ENCODE measurements at regions not wholly inside any gene's neighbourhood (a gene's known extent, or its start where the extent isn't known, plus 50 kb on each side); places are given as distances from the start of the nearest gene placed in this dataset.

DNA sequence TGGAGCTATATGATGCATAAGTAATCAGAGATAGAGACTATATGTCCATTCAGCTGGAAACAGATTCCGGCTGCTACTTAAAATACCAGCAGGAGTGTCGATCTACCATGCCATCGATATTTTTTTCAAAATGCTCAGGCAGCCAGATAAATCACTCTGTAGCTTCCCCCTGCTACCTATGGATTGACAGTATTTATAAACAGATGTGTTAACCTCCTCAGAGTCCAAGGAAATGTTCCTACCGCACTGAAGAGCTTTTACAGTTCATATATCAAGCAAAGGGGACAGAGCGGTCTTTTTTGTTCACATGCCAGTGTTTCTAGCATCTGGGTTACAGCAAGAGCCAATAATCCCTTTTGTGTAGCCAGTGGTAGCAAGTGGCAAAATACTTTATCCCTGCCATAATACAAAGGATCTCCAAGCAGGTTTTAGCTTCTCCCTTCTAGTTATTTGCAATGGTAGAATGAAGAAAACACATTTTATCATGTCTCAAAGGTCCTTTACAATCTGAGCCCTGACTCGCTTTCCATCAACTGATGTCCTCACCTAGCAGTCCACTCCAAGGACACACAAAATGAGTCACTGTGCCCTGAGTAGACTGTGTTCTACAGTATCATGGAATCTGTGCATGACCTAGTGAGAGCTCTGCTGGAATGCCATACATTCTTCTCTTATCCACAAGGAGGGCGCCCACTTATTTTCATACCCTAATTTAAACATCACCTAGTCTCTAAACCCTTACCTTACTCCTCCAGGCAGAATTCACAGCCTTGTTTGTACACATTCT, 507.0 kb downstream of the TBL1XR1 start:
- in situ Hi-C loops (cut with HindIII; ENCODE audit: low pct_ligation_motif_present, low pct_unique_long_range_greater_than_20kb, low sequenced_read_pairs), result no loop called here
- no peak for DNase-seq

DNA sequence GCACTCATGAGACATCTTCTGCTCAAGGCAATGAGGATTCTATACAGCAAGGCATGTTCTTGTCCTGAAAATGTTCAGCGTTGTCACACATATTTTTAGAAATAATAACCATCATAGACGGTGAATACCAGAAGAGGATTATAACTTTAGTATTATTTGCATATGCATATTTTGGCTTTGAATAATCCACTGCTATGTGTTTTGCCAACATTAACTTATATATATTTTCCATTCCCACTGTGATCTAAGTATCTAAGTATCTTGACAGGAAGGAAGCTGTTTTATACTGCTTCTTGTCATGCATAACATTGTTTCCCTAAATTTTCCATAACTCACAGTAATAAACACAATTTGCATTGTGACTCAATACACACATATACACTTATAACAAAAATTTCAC, 509.5 kb downstream of the TBL1XR1 start:
- in situ Hi-C loops (cut with HindIII; ENCODE audit: low pct_ligation_motif_present, low pct_unique_long_range_greater_than_20kb, low sequenced_read_pairs), result no loop called here

DNA sequence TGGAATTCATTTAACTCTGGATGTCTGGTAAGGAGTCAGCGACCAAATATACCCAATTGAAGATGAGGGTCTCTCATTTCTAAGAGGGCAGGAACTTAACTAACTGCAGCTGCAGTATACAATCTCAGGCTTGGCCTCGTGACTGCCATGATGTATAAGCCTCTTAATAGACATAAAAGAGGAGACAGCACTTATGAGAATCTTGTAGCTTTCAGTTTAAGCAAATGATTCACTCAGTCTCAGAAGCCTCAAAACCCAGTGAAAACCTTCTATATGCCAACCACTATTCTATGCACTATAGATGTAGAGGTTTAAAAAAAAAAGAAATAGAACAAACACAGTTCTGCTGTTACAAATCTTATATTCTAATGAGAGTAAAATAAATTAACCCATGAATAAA, 513.9 kb downstream of the TBL1XR1 start:
- in situ Hi-C loops (cut with HindIII; ENCODE audit: low pct_ligation_motif_present, low pct_unique_long_range_greater_than_20kb, low sequenced_read_pairs), result no loop called here
- DNase-seq, result no peak

More for the DNA sequence above, 509.5 kb downstream of the TBL1XR1 start:
- no peak for DNase-seq

DNA sequence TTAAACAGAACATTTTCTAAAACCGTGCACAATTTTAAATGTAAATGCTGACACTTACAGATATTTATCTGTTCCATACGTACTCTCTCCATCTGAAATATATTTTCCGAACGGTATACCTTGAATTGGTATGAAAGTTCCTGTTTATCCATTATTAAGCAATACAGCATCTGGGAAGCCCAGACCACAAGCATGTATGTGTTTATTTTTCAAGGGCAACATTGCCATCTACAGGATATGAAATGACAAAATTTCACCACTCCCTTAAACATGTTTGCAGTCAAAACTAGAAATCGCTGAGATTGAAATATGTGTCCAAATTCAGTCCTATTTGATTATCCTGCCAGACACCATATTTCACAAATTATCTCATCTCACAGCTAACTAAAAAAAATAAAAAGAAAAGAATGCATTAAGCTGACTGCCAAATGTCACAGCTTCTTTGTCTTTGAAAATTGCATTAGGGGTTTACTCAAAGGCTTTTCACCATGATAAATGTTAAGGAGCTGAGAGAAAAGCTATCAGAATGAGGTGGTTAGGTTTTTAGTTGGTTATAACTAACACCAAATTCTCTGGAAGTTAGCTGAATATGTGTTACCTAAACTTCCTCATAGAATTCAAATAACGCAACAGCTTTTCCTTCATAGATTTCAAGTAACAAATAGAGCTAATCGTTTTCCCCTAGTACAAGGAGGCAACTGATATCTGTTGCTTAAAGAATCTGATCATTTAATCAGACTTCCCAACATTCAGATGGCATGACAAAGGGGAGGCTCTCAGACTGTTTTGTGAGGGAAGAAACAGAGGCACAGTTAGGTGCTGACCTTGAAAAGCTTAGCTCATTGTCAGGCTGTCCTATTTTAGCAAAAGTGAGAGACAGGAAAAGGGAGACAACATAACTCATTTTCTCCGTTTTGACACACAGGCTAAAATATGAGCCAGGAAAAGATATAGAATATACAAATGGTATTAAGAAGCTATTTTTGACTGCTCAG, 533.1 kb downstream of the TBL1XR1 start:
- peak; percentile 37 for DNase-seq
- in situ Hi-C loops (cut with HindIII; ENCODE audit: low pct_ligation_motif_present, low pct_unique_long_range_greater_than_20kb, low sequenced_read_pairs), result no loop called here

DNA sequence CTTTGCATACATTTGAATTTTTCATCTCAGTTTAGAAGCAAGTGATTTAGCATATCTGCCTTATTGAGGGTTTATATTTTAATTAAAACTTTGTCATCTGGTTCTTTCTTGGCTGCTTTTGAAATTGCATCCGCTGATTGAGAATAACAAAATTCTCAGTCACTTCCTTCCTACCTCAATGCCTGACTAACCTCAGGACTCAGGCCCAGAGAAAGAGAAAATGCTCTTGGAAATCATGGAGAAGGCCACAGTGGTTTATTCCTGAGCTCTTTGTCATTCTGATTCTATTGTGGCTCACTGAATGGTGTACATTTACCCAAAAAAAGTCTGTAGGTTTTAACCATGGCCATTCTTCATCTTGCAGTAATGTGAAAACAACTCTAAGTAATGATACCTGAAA, 533.9 kb downstream of the TBL1XR1 start:
- no peak for DNase-seq
- in situ Hi-C loops (cut with HindIII; ENCODE audit: low pct_ligation_motif_present, low pct_unique_long_range_greater_than_20kb, low sequenced_read_pairs), result no loop called here

DNA sequence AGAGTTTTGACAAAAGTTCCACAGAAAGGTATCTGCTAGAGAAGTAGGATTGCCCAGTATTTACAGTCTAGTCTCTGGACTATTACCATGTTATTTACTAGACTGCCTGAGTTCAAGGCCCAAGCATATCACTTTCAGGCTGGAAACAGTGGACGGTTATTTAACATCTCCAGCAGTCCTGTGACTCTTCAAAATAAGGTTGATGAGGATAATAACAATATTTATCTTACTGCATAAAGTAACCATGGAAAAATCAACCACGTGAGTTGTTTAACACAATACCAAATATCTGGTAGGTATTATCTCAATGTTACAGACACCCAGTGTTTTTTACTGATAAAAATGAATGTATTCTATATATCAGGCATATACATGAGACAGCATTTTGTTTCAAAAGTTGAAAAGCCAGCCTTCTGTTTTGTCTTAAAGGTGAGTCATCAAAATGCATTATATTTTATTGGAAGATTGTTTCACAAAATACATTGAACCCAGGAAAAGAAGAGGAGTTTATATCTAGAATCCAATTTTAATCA, 535.8 kb downstream of the TBL1XR1 start:
- in situ Hi-C loops (cut with HindIII; ENCODE audit: low pct_ligation_motif_present, low pct_unique_long_range_greater_than_20kb, low sequenced_read_pairs), result no loop called here
- no peak for DNase-seq

DNA sequence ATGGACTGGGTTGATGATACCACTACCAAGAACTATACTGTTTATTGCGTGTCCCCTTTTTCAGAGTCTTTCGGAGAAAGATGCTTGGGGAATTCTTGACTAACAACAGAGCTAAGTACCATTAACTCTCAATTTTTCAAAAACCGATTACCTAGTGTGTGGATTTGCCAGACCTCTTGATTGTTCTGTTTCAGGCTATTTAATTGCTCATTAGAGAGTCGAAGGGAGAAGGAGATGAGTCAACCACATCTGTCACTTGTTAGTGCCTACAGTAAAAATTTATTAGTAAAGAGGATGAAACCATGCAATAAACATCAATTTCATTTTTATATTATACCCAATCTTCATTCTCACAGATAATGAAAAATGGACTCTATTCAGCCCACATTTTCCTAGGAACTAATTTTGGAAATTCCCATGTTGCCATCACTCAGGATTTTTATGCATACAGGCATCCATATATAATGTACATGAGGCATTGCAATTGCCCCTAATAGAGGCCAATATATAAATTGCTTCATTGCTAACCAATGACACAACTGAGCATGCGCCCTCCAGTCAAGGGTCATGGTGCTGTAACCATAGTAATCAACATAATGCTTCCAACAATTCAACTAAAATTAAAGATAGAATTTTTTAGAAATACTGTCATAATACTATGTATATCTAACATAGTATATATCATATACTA, 541.7 kb downstream of the TBL1XR1 start:
- no peak for DNase-seq
- in situ Hi-C loops (cut with HindIII; ENCODE audit: low pct_ligation_motif_present, low pct_unique_long_range_greater_than_20kb, low sequenced_read_pairs), result no loop called here

DNA sequence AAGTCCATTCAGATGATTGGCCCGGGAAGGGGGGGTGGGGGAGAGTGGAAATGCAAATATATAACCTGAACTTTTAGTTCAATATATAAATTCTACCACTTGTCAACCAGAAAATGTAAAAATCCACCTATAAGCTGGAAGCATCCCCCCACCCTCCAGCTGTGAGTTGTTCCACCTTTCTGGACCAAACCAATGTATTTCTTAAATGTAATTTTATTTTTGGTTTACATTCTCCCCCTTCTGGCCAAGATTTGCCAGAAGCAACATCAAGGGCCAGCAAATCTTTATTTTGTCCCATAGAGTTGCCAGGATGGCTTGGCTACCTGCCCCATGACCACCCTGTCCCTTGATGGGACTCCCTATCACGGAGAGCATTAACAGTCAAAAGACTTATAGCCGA, 545.7 kb downstream of the TBL1XR1 start:
- in situ Hi-C loops (cut with HindIII; ENCODE audit: low pct_ligation_motif_present, low pct_unique_long_range_greater_than_20kb, low sequenced_read_pairs), result no loop called here

DNA sequence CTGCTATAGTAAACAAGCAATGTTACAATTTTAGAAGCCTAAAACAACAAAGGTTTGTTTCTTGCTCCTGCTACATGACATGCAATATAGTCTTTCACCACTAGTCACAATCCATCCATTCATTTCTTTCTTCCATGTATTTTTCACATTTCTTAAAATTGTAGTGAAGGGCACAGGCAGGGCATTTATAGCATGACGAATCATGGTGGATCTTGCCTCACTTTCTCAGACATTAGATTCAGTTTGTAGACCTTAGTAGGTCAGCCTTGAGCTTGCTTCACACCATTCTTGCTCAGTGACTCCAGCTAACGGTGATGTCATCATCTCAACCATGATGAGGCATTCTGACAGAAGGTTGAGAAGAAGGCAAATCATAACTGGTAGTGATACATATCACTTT, 546.8 kb downstream of the TBL1XR1 start:
- no peak for DNase-seq
- in situ Hi-C loops (cut with HindIII; ENCODE audit: low pct_ligation_motif_present, low pct_unique_long_range_greater_than_20kb, low sequenced_read_pairs), result no loop called here

More for the DNA sequence above, 545.7 kb downstream of the TBL1XR1 start:
- DNase-seq, result no peak

DNA sequence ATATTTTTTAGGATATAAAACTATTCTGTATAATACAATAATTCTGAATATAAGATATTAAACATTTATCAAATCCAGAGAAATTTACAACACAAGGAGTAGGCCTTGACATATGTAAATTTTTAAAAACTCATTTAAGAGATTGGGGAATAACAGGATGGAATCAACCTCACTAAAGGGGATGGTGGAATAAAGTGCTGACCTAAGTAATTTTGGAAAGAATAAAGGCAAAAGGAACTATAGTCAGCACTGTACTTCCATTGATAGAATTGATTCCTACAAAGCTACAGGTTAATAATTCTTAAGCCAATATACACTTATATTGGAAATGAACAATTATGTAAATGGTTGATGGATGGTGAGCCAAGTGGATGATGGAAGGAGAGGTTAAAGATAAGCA, 549.3 kb downstream of the TBL1XR1 start:
- in situ Hi-C loops (cut with HindIII; ENCODE audit: low pct_ligation_motif_present, low pct_unique_long_range_greater_than_20kb, low sequenced_read_pairs), result no loop called here
- DNase-seq, result no peak

DNA sequence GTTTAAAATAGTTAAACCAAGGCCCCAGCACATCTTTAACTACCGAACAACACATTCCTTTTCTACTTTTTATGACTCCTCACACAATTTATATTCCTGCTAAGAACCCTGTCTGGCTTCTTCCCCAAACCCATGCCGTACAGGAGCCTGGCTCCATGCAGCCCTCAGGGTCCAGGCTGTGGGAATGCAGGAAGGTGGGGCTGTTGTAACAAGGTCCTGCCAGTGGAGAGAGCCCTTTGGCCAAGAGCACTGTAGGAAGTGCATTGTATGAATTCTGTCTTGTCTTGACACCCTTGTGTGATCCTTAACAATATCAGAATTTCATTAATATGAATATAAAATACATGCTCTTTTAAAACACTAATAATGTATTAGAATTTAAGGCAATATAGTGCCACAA, 563.8 kb downstream of the TBL1XR1 start:
- in situ Hi-C loops (cut with HindIII; ENCODE audit: low pct_ligation_motif_present, low pct_unique_long_range_greater_than_20kb, low sequenced_read_pairs), result no loop called here
- DNase-seq, result no peak

DNA sequence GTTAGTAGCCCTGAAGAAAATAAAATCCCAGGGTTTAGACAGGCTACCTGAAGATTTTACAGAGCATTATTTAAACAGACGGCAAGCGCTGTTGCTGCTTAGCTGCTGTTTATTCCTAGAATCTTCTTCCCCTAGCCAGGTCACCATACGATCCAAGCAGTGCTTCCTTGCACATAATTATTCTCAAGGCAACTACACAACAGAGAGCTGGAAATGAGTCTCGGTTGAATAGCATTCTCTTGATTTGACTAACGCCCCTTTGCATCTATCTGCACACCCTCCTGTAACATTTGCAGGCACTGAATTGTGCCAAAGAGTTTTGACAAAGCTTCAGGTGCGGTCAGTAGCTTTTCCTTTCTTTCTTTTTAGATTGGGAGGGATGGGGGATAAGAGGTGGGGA, 564.4 kb downstream of the TBL1XR1 start:
- DNase-seq, result no peak

DNA sequence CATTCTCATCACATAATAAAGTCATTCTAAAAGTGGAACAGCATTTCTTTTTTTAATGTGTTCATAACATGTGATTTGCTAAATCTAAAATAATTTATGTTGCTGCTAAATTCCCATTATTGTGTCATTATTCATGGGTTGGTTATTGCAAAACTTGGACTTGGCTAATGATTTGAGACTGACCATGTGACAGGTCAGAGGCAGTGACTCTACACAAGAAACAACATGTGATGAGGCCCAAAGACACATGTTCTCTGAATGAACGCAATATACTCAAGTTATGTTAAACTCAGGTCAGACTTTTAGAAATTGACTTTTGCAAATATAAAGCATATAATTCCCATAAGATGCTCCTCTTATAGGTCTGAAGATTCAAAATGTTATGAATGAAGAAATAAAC, 566.1 kb downstream of the TBL1XR1 start:
- DNase-seq, result no peak
- in situ Hi-C loops (cut with HindIII; ENCODE audit: low pct_ligation_motif_present, low pct_unique_long_range_greater_than_20kb, low sequenced_read_pairs), result no loop called here

More for the DNA sequence above, 564.4 kb downstream of the TBL1XR1 start:
- in situ Hi-C loops (cut with HindIII; ENCODE audit: low pct_ligation_motif_present, low pct_unique_long_range_greater_than_20kb, low sequenced_read_pairs), result no loop called here

DNA sequence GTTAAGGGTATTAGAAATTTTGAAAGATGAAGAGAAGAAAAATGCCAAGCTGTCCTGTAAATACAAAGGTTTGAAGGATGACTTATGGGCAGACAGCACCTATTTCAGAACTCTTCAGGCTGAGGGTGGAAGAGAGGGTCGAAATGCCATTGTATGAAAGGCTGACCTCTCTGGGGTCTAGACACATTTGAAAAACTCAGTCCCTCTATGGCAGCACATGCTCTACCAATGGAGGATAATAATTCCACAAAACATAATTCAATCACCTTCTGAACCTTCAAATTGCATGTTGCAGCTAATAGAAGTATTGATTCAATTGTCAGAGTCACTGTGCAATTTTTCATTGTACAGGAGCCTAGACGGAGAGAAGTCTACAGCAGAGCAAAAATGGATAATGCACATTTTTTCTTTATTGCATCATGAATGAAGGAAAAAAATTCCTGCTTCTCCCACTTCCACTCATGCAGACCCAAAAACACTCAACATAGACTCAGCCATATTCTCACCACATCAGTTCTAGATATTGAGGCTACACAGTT, 569.1 kb downstream of the TBL1XR1 start:
- in situ Hi-C loops (cut with HindIII; ENCODE audit: low pct_ligation_motif_present, low pct_unique_long_range_greater_than_20kb, low sequenced_read_pairs), result no loop called here
- DNase-seq, result no peak

DNA sequence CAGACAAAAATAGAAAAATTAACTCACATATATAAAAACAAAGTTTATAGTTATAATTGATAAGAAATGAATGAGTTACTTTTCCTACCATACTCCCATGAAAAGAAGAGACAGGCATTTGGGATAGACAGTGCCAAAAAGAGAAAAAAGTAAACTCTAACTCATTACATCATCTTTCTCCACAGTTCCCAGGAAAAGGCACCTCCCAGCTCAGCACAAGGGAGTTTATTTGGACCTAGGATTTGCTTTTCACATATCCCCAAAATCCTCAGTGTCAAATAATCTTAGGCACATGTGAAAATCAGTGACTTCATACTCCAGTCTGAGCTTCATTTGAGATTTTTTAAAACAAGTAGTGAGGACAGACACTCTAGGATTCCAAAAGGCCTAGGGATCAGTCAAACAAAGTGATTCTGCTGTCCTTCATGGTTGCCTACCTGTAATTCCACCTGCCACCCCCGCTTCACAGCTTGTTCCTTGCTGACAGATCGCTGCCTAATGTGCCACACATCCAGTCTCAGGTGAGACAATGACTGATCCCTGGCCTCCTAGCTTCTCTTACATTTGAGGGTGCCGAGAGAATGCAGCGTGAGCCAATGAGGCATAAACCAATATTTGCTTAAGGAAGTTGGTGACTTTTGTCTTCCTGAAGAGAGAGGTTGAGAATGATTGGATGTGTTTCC, 573.7 kb downstream of the TBL1XR1 start:
- DNase-seq, result no peak
- in situ Hi-C loops (cut with HindIII; ENCODE audit: low pct_ligation_motif_present, low pct_unique_long_range_greater_than_20kb, low sequenced_read_pairs), result no loop called here

DNA sequence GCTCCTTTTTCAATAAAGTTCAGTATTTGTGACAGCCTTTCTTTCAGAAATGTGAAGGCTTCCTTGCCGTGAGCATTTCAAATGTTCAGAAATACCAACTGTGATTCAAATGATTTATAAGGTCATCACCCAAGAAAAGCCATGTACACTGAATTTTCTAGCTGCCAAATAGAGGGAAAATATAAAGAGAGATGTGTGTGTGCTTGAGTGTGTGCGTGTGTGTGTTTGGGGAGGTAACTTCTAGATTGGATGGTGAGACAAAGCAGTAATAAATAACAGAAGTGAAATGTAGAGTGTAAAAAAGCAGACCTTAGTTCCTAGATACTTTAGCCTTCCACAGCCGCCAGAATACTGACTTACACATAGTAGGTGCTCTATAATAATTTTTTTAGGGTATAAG, 577.4 kb downstream of the TBL1XR1 start:
- in situ Hi-C loops (cut with HindIII; ENCODE audit: low pct_ligation_motif_present, low pct_unique_long_range_greater_than_20kb, low sequenced_read_pairs), result no loop called here
- DNase-seq, result no peak

DNA sequence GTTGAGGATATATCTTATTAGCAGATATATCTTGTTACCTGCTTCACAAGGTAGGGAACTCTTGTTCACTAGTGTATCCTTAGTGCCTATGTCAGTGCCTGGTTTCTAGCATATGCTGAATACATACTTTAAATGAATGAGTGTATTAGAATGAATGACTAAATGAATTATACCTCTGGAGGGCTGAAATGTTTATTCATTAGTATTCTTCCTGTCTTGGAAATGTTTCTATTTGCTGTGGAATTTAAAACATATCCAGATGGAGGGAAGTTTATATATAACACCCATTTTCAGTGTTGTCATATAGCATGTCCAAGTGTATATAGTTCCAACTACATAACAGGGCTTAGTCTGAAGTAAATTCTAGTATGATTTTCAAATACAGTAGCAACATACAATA, 581.5 kb downstream of the TBL1XR1 start:
- no peak for DNase-seq
- in situ Hi-C loops (cut with HindIII; ENCODE audit: low pct_ligation_motif_present, low pct_unique_long_range_greater_than_20kb, low sequenced_read_pairs), result no loop called here

DNA sequence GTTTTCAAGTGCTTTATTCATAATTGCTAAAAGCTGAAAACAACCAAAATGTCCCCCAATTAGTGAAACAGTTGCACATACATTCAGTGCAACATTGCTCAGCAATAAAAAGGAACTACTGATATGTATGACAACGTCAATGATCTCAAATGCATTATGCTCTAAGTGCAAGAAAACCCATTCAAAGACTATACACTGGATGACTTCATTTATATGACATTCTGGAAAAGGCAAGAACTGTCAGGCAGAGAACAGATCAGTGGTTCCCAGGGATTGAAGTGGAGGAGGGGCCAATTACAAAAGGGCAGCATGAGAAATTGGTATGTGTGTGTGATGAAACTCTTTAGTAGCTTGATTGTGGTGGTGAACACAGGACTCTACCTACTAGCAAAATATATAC, 585.6 kb downstream of the TBL1XR1 start:
- DNase-seq, result no peak
- in situ Hi-C loops (cut with HindIII; ENCODE audit: low pct_ligation_motif_present, low pct_unique_long_range_greater_than_20kb, low sequenced_read_pairs), result no loop called here
